SK-N-SH treated with all-trans-retinoic acid at 6 μM for 48 hours (cell line): ENCODE measurements at regions not wholly inside any gene's neighbourhood (a gene's known extent, or its start where the extent isn't known, plus 50 kb on each side); places are given as distances from the start of the nearest gene placed in this dataset.

Experiments used
- ATAC-seq: fragments of 200-7000 bp; cut with Tn5 transposase; 3 replicates; pipeline ENCODE4 v1.9.1; 2020; ENCODE audit warnings: mild to moderate bottlenecking, moderate library complexity
- ARNTL ChIP-seq: fragments of 450-650 bp; formaldehyde crosslinking; IDR thresholded peaks from 2 replicates; pipeline ENCODE4 v1.5.0; 2020; ENCODE audit warnings: low read depth, mild to moderate bottlenecking, moderate library complexity, borderline replicate concordance
- BACH2 ChIP-seq: fragments of 250-450 bp; sonication (Bioruptor Pico); IDR thresholded peaks from 2 replicates; pipeline ENCODE4 v1.9.0; 2021; ENCODE audit warnings: mild to moderate bottlenecking, borderline replicate concordance
- CSDC2 ChIP-seq: fragments of 250-450 bp; sonication (Bioruptor Pico); IDR thresholded peaks from 2 replicates; pipeline ENCODE4 v1.5.0; 2020; ENCODE audit warnings: mild to moderate bottlenecking, moderate library complexity
- ESRRG ChIP-seq: fragments of 250-450 bp; sonication (Bioruptor Pico); IDR thresholded peaks from 2 replicates; pipeline ENCODE4 v1.6.1; 2021; ENCODE audit warnings: mild to moderate bottlenecking
- GLIS3 ChIP-seq: fragments of 250-450 bp; sonication (Bioruptor Pico); IDR thresholded peaks from 2 replicates; pipeline ENCODE4 v1.5.0; 2020; ENCODE audit warnings: mild to moderate bottlenecking, moderate library complexity
- OSR1 ChIP-seq: fragments of 250-450 bp; sonication (Bioruptor Pico); IDR thresholded peaks from 2 replicates; pipeline ENCODE4 v1.8.0; 2022; ENCODE audit warnings: moderate library complexity, mild to moderate bottlenecking, inconsistent platforms
- PPARA ChIP-seq: fragments of 250-450 bp; sonication (Bioruptor Pico); IDR thresholded peaks from 2 replicates; pipeline ENCODE4 v1.5.0; 2020; ENCODE audit warnings: mild to moderate bottlenecking, borderline replicate concordance
- RARB ChIP-seq: fragments of 250-450 bp; sonication (Bioruptor Pico); IDR thresholded peaks from 2 replicates; pipeline ENCODE4 v1.8.0; 2021; ENCODE audit warnings: mild to moderate bottlenecking, moderate library complexity
- SNAI2 ChIP-seq: fragments of 250-450 bp; sonication (Bioruptor Pico); IDR thresholded peaks from 2 replicates; pipeline ENCODE4 v1.5.0; 2020; ENCODE audit warnings: mild to moderate bottlenecking, moderate library complexity
- TCF4 ChIP-seq: fragments of 250-450 bp; sonication (Bioruptor Pico); IDR thresholded peaks from 2 replicates; pipeline ENCODE4 v1.8.0; 2021; ENCODE audit warnings: mild to moderate bottlenecking, moderate library complexity, borderline replicate concordance
- TOX ChIP-seq: fragments of 250-450 bp; sonication (Bioruptor Pico); IDR thresholded peaks from 2 replicates; pipeline ENCODE4 v1.8.0; 2021; ENCODE audit warnings: mild to moderate bottlenecking, moderate library complexity, borderline replicate concordance
- ZC3H10 ChIP-seq: fragments of 250-450 bp; sonication (Bioruptor Pico); IDR thresholded peaks from 2 replicates; pipeline ENCODE4 v1.5.1; 2021; ENCODE audit warnings: mild to moderate bottlenecking, moderate library complexity
- ZFP3 ChIP-seq: fragments of 250-450 bp; sonication (Bioruptor Pico); IDR thresholded peaks from 2 replicates; pipeline ENCODE4 v1.5.0; 2020; ENCODE audit warnings: mild to moderate bottlenecking, moderate library complexity
- ZFP30 ChIP-seq: fragments of 450-650 bp; formaldehyde crosslinking; IDR thresholded peaks from 2 replicates; pipeline ENCODE4 v1.5.0; 2022; ENCODE audit warnings: mild to moderate bottlenecking, moderate library complexity
- ZNF565 ChIP-seq: fragments of 450-650 bp; formaldehyde crosslinking; conservative IDR thresholded peaks from 2 replicates; pipeline ENCODE4 v1.5.0; 2020; ENCODE audit warnings: low read depth, mild to moderate bottlenecking, moderate library complexity
- ZNF8 ChIP-seq: fragments of 450-650 bp; formaldehyde crosslinking; IDR thresholded peaks from 2 replicates; pipeline ENCODE4 v1.5.0; 2020; ENCODE audit warnings: mild to moderate bottlenecking, moderate library complexity
- TF ChIP-seq, protein P1 (sequence below): fragments of 250-450 bp; sonication (Bioruptor Pico); IDR thresholded peaks from 2 replicates; pipeline ENCODE4 v1.8.0; 2021; ENCODE audit warnings: low read depth, mild to moderate bottlenecking, moderate library complexity, borderline replicate concordance
- TF ChIP-seq, protein P2 (sequence below): fragments of 250-450 bp; sonication (Bioruptor Pico); IDR thresholded peaks from 2 replicates; pipeline ENCODE4 v1.5.1; 2020; ENCODE audit warnings: low read depth, mild to moderate bottlenecking, moderate library complexity
- TF ChIP-seq, protein P3 (sequence below): fragments of 250-450 bp; sonication (Bioruptor Pico); IDR thresholded peaks from 2 replicates; pipeline ENCODE4 v1.5.1; 2021; ENCODE audit warnings: mild to moderate bottlenecking, moderate library complexity
- TF ChIP-seq, protein P4 (sequence below): fragments of 250-450 bp; sonication (Bioruptor Pico); IDR thresholded peaks from 2 replicates; pipeline ENCODE4 v1.5.0; 2020; ENCODE audit warnings: mild to moderate bottlenecking, moderate library complexity

DNA sequence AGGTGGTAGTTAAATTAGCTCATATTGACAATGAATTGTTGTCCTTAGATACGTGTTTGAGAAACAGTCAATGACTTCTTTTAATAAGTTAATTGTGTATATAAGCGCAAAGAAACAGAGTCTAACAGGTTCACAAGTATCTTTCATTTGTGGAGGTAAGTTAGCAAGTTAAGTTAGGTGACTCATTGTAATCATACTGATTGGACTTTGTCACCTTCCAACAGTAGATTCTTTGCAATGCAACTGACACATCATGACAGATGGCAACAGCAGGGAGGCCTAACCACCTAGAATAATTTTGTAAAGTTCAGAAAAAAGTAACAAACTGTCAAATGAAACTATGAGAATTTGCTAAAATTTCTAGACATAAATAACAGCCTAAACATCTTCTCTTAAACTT lies 207.6 kb upstream of the PITX2 start:
- TF ChIP-seq, protein P1, sequence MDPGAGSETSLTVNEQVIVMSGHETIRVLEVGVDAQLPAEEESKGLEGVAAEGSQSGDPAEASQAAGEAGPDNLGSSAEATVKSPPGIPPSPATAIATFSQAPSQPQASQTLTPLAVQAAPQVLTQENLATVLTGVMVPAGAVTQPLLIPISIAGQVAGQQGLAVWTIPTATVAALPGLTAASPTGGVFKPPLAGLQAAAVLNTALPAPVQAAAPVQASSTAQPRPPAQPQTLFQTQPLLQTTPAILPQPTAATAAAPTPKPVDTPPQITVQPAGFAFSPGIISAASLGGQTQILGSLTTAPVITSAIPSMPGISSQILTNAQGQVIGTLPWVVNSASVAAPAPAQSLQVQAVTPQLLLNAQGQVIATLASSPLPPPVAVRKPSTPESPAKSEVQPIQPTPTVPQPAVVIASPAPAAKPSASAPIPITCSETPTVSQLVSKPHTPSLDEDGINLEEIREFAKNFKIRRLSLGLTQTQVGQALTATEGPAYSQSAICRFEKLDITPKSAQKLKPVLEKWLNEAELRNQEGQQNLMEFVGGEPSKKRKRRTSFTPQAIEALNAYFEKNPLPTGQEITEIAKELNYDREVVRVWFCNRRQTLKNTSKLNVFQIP (CRISPR knock-in tag): no peak
- TF ChIP-seq ZFP3 (CRISPR knock-in tag): no peak
- TF ChIP-seq, protein P2, sequence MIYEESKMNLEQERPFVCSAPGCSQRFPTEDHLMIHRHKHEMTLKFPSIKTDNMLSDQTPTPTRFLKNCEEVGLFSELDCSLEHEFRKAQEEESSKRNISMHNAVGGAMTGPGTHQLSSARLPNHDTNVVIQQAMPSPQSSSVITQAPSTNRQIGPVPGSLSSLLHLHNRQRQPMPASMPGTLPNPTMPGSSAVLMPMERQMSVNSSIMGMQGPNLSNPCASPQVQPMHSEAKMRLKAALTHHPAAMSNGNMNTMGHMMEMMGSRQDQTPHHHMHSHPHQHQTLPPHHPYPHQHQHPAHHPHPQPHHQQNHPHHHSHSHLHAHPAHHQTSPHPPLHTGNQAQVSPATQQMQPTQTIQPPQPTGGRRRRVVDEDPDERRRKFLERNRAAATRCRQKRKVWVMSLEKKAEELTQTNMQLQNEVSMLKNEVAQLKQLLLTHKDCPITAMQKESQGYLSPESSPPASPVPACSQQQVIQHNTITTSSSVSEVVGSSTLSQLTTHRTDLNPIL (CRISPR knock-in tag): no peak
- no peak for TF ChIP-seq OSR1 (CRISPR knock-in tag)
- no peak for TF ChIP-seq CSDC2 (CRISPR knock-in tag)
- no peak for TF ChIP-seq SNAI2
- TF ChIP-seq TOX: no peak
- no peak for ATAC-seq

DNA sequence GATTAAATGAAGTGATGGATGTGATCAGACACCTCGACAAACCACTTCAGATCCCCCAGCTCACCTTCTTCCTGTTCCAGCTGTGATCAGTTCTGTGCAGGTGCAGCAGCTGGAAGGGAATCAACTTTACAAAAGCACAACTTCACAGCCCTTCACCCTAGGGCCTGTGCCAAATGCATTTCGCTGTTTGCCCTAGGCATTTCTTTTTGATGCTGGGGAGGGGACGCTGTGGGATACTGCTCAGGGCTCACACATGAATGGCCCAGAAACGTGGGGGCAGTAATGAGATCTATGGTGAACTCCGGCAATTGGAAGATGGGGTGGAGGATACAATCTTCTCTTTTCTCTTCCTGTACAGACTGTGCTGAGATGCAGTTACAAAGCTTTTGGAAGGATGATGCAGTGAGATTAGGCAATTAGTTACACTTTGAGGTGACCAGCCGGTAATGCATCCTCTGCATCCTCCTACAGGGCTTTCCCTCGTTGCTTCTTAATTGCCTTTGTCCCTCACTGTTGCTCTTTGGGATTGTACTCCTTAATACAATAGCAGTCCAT lies 215.1 kb upstream of the PITX2 start:
- TF ChIP-seq ZC3H10 (CRISPR knock-in tag) (no peak), TOX (no peak), BACH2 (CRISPR knock-in tag) (no peak), ZNF565 (CRISPR knock-in tag) (no peak), OSR1 (CRISPR knock-in tag) (no peak)
- no peak for ATAC-seq

DNA sequence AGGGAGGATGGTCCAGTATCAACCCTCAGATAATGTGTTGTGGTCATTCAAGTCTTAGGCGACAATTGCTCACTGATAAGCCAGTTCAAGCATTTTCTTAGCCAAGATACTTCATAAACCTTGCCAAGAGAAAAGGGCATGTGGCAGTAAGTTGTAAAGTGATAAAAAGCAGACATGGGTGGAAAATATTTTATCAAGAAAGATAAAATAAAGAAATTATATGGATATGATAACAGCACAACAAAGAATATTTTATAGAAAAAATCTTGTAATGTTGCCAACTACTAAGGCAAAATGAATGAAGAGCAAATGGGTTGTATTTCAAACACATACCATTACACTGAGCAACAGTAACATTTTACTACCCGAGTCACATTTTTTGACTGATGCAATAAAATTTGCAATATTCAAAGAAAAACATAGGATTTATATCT lies 217.4 kb upstream of the PITX2 start:
- no peak for ATAC-seq
- TF ChIP-seq ARNTL: no peak
- TF ChIP-seq BACH2 (CRISPR knock-in tag): no peak
- no peak for TF ChIP-seq ZNF565 (CRISPR knock-in tag)
- no peak for TF ChIP-seq TCF4 (CRISPR knock-in tag)
- no peak for TF ChIP-seq ESRRG (CRISPR knock-in tag)
- TF ChIP-seq TOX: no peak
- TF ChIP-seq, protein P3, sequence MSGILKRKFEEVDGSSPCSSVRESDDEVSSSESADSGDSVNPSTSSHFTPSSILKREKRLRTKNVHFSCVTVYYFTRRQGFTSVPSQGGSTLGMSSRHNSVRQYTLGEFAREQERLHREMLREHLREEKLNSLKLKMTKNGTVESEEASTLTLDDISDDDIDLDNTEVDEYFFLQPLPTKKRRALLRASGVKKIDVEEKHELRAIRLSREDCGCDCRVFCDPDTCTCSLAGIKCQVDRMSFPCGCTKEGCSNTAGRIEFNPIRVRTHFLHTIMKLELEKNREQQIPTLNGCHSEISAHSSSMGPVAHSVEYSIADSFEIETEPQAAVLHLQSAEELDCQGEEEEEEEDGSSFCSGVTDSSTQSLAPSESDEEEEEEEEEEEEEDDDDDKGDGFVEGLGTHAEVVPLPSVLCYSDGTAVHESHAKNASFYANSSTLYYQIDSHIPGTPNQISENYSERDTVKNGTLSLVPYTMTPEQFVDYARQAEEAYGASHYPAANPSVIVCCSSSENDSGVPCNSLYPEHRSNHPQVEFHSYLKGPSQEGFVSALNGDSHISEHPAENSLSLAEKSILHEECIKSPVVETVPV (CRISPR knock-in tag): no peak
- TF ChIP-seq PPARA (CRISPR knock-in tag): no peak
- TF ChIP-seq, protein P1 (CRISPR knock-in tag): no peak
- no peak for TF ChIP-seq ZFP30 (CRISPR knock-in tag)
- TF ChIP-seq, protein P2 (CRISPR knock-in tag): no peak
- no peak for TF ChIP-seq OSR1 (CRISPR knock-in tag)
- no peak for TF ChIP-seq CSDC2 (CRISPR knock-in tag)
- TF ChIP-seq RARB (CRISPR knock-in tag): no peak
- TF ChIP-seq, protein P4, sequence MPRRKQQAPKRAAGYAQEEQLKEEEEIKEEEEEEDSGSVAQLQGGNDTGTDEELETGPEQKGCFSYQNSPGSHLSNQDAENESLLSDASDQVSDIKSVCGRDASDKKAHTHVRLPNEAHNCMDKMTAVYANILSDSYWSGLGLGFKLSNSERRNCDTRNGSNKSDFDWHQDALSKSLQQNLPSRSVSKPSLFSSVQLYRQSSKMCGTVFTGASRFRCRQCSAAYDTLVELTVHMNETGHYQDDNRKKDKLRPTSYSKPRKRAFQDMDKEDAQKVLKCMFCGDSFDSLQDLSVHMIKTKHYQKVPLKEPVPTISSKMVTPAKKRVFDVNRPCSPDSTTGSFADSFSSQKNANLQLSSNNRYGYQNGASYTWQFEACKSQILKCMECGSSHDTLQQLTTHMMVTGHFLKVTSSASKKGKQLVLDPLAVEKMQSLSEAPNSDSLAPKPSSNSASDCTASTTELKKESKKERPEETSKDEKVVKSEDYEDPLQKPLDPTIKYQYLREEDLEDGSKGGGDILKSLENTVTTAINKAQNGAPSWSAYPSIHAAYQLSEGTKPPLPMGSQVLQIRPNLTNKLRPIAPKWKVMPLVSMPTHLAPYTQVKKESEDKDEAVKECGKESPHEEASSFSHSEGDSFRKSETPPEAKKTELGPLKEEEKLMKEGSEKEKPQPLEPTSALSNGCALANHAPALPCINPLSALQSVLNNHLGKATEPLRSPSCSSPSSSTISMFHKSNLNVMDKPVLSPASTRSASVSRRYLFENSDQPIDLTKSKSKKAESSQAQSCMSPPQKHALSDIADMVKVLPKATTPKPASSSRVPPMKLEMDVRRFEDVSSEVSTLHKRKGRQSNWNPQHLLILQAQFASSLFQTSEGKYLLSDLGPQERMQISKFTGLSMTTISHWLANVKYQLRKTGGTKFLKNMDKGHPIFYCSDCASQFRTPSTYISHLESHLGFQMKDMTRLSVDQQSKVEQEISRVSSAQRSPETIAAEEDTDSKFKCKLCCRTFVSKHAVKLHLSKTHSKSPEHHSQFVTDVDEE (CRISPR knock-in tag): no peak
- no peak for TF ChIP-seq ZNF8 (CRISPR knock-in tag)
- no peak for TF ChIP-seq GLIS3 (CRISPR knock-in tag)
